H1 (cell line): ENCODE measurements at regions not wholly inside any gene's neighbourhood (a gene's known extent, or its start where the extent isn't known, plus 50 kb on each side); places are given as distances from the start of the nearest gene placed in this dataset.
A peak's percentile ranks its signal among the peaks of the same experiment; 100 is the strongest.

Experiments
- CTCF ChIA-PET: fragments of 300-600 bp; sonication (Branson Sonifier 250); formaldehyde crosslinking; loops from one replicate; lab custom pipeline; 2021; ENCODE audit not compliant: partially characterized antibody; lab: Charles Lee
- POLR2A ChIA-PET: fragments of 300-600 bp; sonication (Branson Sonifier 250); formaldehyde crosslinking; loops from one replicate; lab custom pipeline; 2021; ENCODE audit warnings: inconsistent platforms; ENCODE audit not compliant: partially characterized antibody; lab: Charles Lee
- DNase-seq, 2 experiments: peaks; one replicate each; pipeline versions ENCODE4 v3.0.0 to v3.0.0-alpha.2; 2010 to 2022; ENCODE audit warnings: low spot score in 2 of 2, low read depth in 1 of 2, mixed read lengths in 1 of 2
- FAIRE-seq: peaks from 2 replicates; lab custom pipeline; 2011; peaks lifted over from hg19 to GRCh38; lab: Jason Lieb, UNC
- H2AFZ ChIP-seq: 2 replicates; pipeline ENCODE4 v1.8.1; 2012; ENCODE audit warnings: low read length, inconsistent platforms
- H2AK5ac ChIP-seq: 2 replicates; pipeline ENCODE4 v1.6.1; 2013; ENCODE audit warnings: low read depth, low read length
- H2BK120ac ChIP-seq: replicated peaks from 2 replicates; pipeline ENCODE3; 2013; ENCODE audit warnings: low read depth, low read length, inconsistent platforms
- H2BK12ac ChIP-seq: 2 replicates; pipeline ENCODE4 v1.6.1; 2013; ENCODE audit warnings: low read depth, low read length
- H2BK15ac ChIP-seq: 2 replicates; pipeline ENCODE4 v1.6.1; 2013; ENCODE audit warnings: low read length
- H2BK20ac ChIP-seq: 2 replicates; pipeline ENCODE4 v1.6.1; 2013; ENCODE audit warnings: low read length
- H2BK5ac ChIP-seq: 2 replicates; pipeline ENCODE4 v1.6.1; 2013; ENCODE audit warnings: low read depth, low read length
- H3K14ac ChIP-seq: 2 replicates; pipeline ENCODE4 v1.6.1; 2013; ENCODE audit warnings: inconsistent platforms; ENCODE audit not compliant: insufficient read length
- H3K18ac ChIP-seq: 2 replicates; pipeline ENCODE4 v1.6.1; 2013; ENCODE audit warnings: low read length; ENCODE audit errors: extremely low read depth
- H3K23ac ChIP-seq: 2 replicates; pipeline ENCODE4 v1.6.1; 2013; ENCODE audit warnings: inconsistent platforms; ENCODE audit not compliant: insufficient read length
- H3K23me2 ChIP-seq: 2 replicates; pipeline ENCODE4 v1.6.1; 2013; ENCODE audit warnings: low read depth, low read length
- H3K27ac ChIP-seq: 2 replicates; pipeline ENCODE4 v1.6.1; 2011; ENCODE audit warnings: low read depth, low read length, inconsistent platforms
- H3K27me3 ChIP-seq, 4 experiments: replicated peaks in 1 of 4; 1 replicate in 1 of 4; 2 replicates in 3 of 4; pipeline versions ENCODE4 v1.6.1 to v1.8.1; 2011 to 2013; ENCODE audit warnings: low read length in 3 of 4, mild to moderate bottlenecking in 3 of 4, inconsistent platforms in 2 of 4, mixed read lengths in 2 of 4, moderate library complexity in 1 of 4; ENCODE audit not compliant: control insufficient read depth in 3 of 4, insufficient read depth in 3 of 4; ENCODE audit errors: extremely low read depth in 1 of 4
- H3K36me3 ChIP-seq, 4 experiments: 2 replicates each; pipeline versions ENCODE4 v1.6.1 to v1.8.1; 2011 to 2013; ENCODE audit warnings: mild to moderate bottlenecking in 4 of 4, low read length in 3 of 4, moderate library complexity in 2 of 4, control low read depth in 1 of 4, inconsistent platforms in 1 of 4; ENCODE audit not compliant: insufficient read depth in 4 of 4, control insufficient read depth in 2 of 4
- H3K4ac ChIP-seq: replicated peaks from 2 replicates; pipeline ENCODE3; 2013; ENCODE audit warnings: low read length, low read depth, mixed read lengths, inconsistent platforms; ENCODE audit not compliant: insufficient read length
- H3K4me1 ChIP-seq, 4 experiments: replicated peaks in 1 of 4; 1 replicate in 1 of 4; 2 replicates in 3 of 4; pipeline versions ENCODE4 v1.6.1 to v1.8.1; 2011 to 2013; ENCODE audit warnings: low read length in 3 of 4, inconsistent platforms in 2 of 4, mixed read lengths in 1 of 4; ENCODE audit not compliant: insufficient read depth in 4 of 4, control insufficient read depth in 3 of 4
- H3K4me2 ChIP-seq, 2 experiments: 2 replicates each; pipeline versions ENCODE4 v1.6.1 to v1.8.1; 2011 to 2013; ENCODE audit warnings: low read depth in 2 of 2, low read length in 2 of 2, control low read depth in 1 of 2, inconsistent platforms in 1 of 2, mild to moderate bottlenecking in 1 of 2; ENCODE audit not compliant: insufficient read depth in 1 of 2
- H3K4me3 ChIP-seq, 4 experiments: fragments of 200-600, 300-600 bp in 1 of 4; sonication (generic), shearing (Covaris generic), sonication (Bioruptor Twin) in 1 of 4; 2 replicates each; pipeline versions ENCODE4 v1.5.1 to v1.8.1; 2011 to 2016; ENCODE audit warnings: low read length in 4 of 4, low read depth in 3 of 4, control low read depth in 2 of 4, inconsistent platforms in 2 of 4, mild to moderate bottlenecking in 2 of 4, mixed read lengths in 1 of 4, moderate library complexity in 1 of 4; ENCODE audit not compliant: insufficient read depth in 2 of 4; ENCODE audit errors: extremely low read depth in 1 of 4
- H3K56ac ChIP-seq: replicated peaks from 2 replicates; pipeline ENCODE3; 2013; ENCODE audit warnings: low read depth, mild to moderate bottlenecking, mixed read lengths, low read length, inconsistent platforms; ENCODE audit not compliant: insufficient read length
- H3K79me1 ChIP-seq: 2 replicates; pipeline ENCODE4 v1.6.1; 2013; ENCODE audit warnings: low read depth, low read length, control low read depth
- H3K79me2 ChIP-seq, 2 experiments: 2 replicates each; pipeline versions ENCODE4 v1.6.1 to v1.8.1; 2012 to 2013; ENCODE audit warnings: low read length in 2 of 2, mild to moderate bottlenecking in 2 of 2, inconsistent platforms in 1 of 2; ENCODE audit not compliant: insufficient read depth in 2 of 2, control insufficient read depth in 1 of 2
- H3K9ac ChIP-seq, 4 experiments: replicated peaks in 1 of 4; 1 replicate in 1 of 4; 2 replicates in 3 of 4; pipeline versions ENCODE4 v1.6.1 to v1.8.1; 2011 to 2013; ENCODE audit warnings: low read depth in 3 of 4, low read length in 3 of 4, control low read depth in 2 of 4, mild to moderate bottlenecking in 2 of 4, moderate library complexity in 2 of 4, inconsistent platforms in 1 of 4; ENCODE audit errors: extremely low read depth in 1 of 4
- H3K9me3 ChIP-seq, 2 experiments: 2 replicates each; pipeline versions ENCODE4 v1.6.1 to v1.8.1; 2012 to 2013; ENCODE audit warnings: mild to moderate bottlenecking in 2 of 2, moderate library complexity in 2 of 2, control low read depth in 1 of 2, inconsistent platforms in 1 of 2, low read depth in 1 of 2, low read length in 1 of 2, mixed read lengths in 1 of 2; ENCODE audit not compliant: insufficient read depth in 2 of 2
- H4K20me1 ChIP-seq, 2 experiments: replicated peaks in 1 of 2; 2 replicates each; pipeline versions ENCODE3 to v1.8.1; 2011 to 2013; ENCODE audit warnings: inconsistent platforms in 2 of 2, low read length in 2 of 2, mild to moderate bottlenecking in 1 of 2; ENCODE audit not compliant: insufficient read depth in 2 of 2, control insufficient read depth in 1 of 2
- H4K5ac ChIP-seq: 2 replicates; pipeline ENCODE4 v1.6.1; 2013; ENCODE audit warnings: low read length, low read depth, mixed read lengths, inconsistent platforms; ENCODE audit not compliant: insufficient read length
- H4K8ac ChIP-seq: 2 replicates; pipeline ENCODE4 v1.8.0; 2013; ENCODE audit warnings: mild to moderate bottlenecking, moderate library complexity, low read length, inconsistent platforms; ENCODE audit not compliant: insufficient read depth; ENCODE audit errors: extremely low read depth
- H4K91ac ChIP-seq: replicated peaks from 2 replicates; pipeline ENCODE3; 2013; ENCODE audit warnings: low read length, mixed read lengths, inconsistent platforms; ENCODE audit not compliant: insufficient read length
- RAD21 ChIP-seq, 2 experiments: IDR thresholded peaks in 1 of 2; conservative IDR thresholded peaks in 1 of 2; 2 replicates each; pipeline ENCODE4 v1.6.1; 2011; ENCODE audit warnings: low read depth in 2 of 2, low read length in 2 of 2, improper control_type of control experiment in 1 of 2, inconsistent platforms in 1 of 2, mild to moderate bottlenecking in 1 of 2, moderate library complexity in 1 of 2
- SUZ12 ChIP-seq: fragments of 200-600 bp; sonication (generic); IDR thresholded peaks from 2 replicates; pipeline ENCODE4 v1.6.1; 2012; ENCODE audit warnings: mild to moderate bottlenecking, inconsistent platforms, low read length, moderate library complexity, mixed read lengths
- WGBS, 2 experiments: shearing (Covaris generic) in 1 of 2; methylation state at CpG; one replicate each; pipeline versions ENCODE4 v1.1.6 to v1.1.7; 2013 to 2015; ENCODE audit warnings: low lambda C conversion rate in 2 of 2, mixed read lengths in 2 of 2, inconsistent platforms in 1 of 2, low coverage in 1 of 2, missing lambda C conversion rate in 1 of 2; ENCODE audit not compliant: insufficient replicate concordance in 2 of 2, insufficient coverage in 1 of 2, insufficient read length in 1 of 2; ENCODE audit errors: extremely low coverage in 1 of 2, missing lambda C conversion rate in 1 of 2; 5-methylcytosine and 5-hydroxymethylcytosine counted together
- TF ChIP-seq, protein P1 (sequence below), 3 experiments: IDR thresholded peaks; 1 replicate in 2 of 3; 2 replicates in 1 of 3; pipeline versions ENCODE4 v1.5.1 to v1.6.1; 2011; ENCODE audit warnings: low read length in 3 of 3, mild to moderate bottlenecking in 3 of 3, inconsistent platforms in 2 of 3, low read depth in 1 of 3, moderate library complexity in 1 of 3; ENCODE audit not compliant: insufficient read depth in 1 of 3; ENCODE audit errors: control extremely low read depth in 1 of 3

DNA sequence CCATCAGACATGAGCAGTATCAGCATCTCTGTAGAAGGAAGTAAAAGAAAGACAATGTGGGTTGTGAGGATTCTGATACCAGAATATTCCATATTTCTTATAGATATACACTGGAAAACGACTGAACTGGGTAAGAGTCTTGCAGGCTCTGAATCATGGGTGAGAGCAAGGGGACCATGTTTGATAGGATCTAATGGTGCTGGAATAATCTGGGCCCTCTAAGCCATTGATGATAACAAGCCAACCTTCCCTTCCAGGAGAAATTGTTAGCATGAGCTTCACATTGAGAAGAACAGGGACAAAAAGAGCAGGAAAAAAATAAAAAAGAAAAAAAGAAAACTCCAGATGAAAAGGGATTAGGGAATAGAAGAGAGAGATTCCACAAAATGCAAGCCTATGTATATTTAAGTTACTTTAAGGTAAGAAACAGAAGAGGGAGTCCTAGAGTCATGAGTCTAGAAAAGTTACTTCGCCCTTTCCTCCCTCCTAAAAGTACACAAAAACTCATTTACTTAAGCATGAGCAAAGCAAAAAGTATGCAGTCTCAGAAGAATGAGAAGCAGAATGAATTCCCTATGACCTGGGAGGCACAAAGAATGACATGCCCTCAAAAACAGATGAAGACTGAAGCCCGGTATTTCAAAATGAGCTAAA is 181.9 kb downstream of the TMEM26 start:
- Histone ChIP-seq H3K23ac (no peak overlapping the region), H3K9ac (no peak overlapping the region), H4K8ac (no peak overlapping the region), H3K79me2 (no peaks in the 10 kb centered on the region), H3K36me3 (no peaks in the 10 kb centered on the region), H4K91ac (no peak overlapping the region), H2BK20ac (no peak overlapping the region), H3K4me2 (no peak overlapping the region), H3K4me3 (no peak overlapping the region), H3K56ac (no peak overlapping the region), H2BK12ac (no peak overlapping the region), H2AFZ (peak overlapping the region; percentile 79; the same call in 1 of the 2 replicates), H3K79me1 (no peaks in the 10 kb centered on the region), H4K20me1 (no peaks in the 10 kb centered on the region), H2BK15ac (no peak overlapping the region), H2BK120ac (no peak overlapping the region), H2BK5ac (no peak overlapping the region), H2AK5ac (no peak overlapping the region), H3K4ac (no peak overlapping the region), H3K4me1 (no peaks in the 10 kb centered on the region), H3K9me3 (no peaks in the 10 kb centered on the region), H3K14ac (no peak overlapping the region), H4K5ac (no peak overlapping the region), H3K27ac (no peak overlapping the region), H3K18ac (no peak overlapping the region), H3K27me3 (no peaks in the 10 kb centered on the region; a peak in 1 of 7 replicates), H3K23me2 (no peaks in the 10 kb centered on the region)
- no peak for DNase-seq
- ChIA-PET CTCF (interaction anchor here (0.6 to 2.2 kb wide), 14 partner anchors 9 to 476 kb away, joined by 3 to 8 read pairs (median 4); no protein-coding TSS in a partner anchor), POLR2A (no interaction called here)
- FAIRE-seq: no peak
- WGBS, 2 experiments: 70% methylated on average over 3 of the region's 3 CpGs; no CpG with 5 or more reads in 1 of the 2 experiments
- TF ChIP-seq, protein P1, sequence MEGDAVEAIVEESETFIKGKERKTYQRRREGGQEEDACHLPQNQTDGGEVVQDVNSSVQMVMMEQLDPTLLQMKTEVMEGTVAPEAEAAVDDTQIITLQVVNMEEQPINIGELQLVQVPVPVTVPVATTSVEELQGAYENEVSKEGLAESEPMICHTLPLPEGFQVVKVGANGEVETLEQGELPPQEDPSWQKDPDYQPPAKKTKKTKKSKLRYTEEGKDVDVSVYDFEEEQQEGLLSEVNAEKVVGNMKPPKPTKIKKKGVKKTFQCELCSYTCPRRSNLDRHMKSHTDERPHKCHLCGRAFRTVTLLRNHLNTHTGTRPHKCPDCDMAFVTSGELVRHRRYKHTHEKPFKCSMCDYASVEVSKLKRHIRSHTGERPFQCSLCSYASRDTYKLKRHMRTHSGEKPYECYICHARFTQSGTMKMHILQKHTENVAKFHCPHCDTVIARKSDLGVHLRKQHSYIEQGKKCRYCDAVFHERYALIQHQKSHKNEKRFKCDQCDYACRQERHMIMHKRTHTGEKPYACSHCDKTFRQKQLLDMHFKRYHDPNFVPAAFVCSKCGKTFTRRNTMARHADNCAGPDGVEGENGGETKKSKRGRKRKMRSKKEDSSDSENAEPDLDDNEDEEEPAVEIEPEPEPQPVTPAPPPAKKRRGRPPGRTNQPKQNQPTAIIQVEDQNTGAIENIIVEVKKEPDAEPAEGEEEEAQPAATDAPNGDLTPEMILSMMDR (IDR thresholded peaks at IDR 0.05; ENCODE audit: control extremely low read depth in 1 of 3, insufficient read depth in 1 of 3, low read depth in 1 of 3, low read length in 3 of 3): peak in 1 of 3 experiments; percentile 11; a peak in 2 of 4 replicates
- TF ChIP-seq RAD21 (IDR thresholded peaks at IDR 0.05 in 1 of 2, conservative IDR thresholded peaks at IDR 0.05 in 1 of 2; ENCODE audit: low read depth in 2 of 2, low read length in 2 of 2): peak in 1 of 2 experiments; percentile 44
- TF ChIP-seq SUZ12: no peak
